AG09319 (cell line): ENCODE measurements at regions not wholly inside any gene's neighbourhood (a gene's known extent, or its start where the extent isn't known, plus 50 kb on each side); places are given as distances from the start of the nearest gene placed in this dataset.

Source experiments
- DNase-seq: peaks from one replicate; pipeline ENCODE4 v3.0.0-alpha.2; 2010; ENCODE audit warnings: low read depth; ENCODE audit errors: extremely low read depth
- CTCF ChIP-seq: IDR thresholded peaks from 2 replicates; pipeline ENCODE4 v1.5.1; 2011; ENCODE audit warnings: low read depth, mild to moderate bottlenecking, inconsistent platforms, low read length, moderate library complexity

GRCh38 chr2:238631491-238632180, 204.9 kb downstream of the ASB1 start:
- no peak for TF ChIP-seq CTCF
- no peak for DNase-seq

DNA sequence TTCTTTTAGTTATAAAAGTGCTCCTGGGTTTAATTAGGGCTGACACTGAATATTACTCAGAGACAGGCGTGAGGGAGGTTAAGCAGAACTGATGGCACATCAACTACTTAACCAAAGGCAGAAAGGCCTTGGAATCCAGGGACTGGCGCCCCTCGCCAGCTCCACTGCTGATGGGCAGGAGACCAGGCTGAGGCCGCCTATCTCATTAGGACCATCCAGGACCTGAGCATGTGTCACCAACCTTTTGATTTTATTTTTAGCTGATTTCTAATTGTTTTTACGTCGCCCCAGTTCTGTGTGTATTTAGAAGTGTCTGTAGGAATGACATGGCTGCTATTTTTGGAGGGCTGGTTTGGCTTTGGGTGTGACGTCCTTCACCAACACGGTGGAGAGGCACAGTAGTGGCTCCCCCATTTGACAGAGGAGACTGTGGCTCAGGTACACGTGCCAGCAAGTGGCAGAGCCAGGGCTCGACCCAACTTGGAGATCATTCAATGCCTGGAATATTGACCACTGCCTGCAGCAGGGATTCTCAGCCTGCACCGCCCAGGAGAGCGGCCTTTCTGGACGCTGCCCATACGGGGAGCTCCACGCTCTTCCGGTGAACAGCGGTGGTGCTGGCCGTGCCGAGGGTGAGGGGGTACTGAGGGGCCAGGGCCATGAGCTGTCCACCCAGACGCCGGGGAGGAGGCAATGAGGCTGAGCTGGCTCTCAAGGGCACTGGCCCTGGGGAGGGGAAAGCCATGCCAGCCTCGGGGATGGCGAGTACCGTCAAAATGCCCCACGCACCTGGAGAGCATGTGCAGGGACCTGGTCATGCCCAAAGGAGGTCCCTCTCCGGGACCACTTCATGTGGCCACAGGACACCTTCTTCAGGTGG, 205.7 kb downstream of the ASB1 start:
- no peak for TF ChIP-seq CTCF
- DNase-seq: no peak

- TF ChIP-seq CTCF: no peak
- no peak for DNase-seq
These were observed 206.9 kb downstream of the ASB1 start for GRCh38 chr2:238633426-238634328.

GRCh38 chr2:238634701-238635357, 208.1 kb downstream of the ASB1 start:
- no peak for TF ChIP-seq CTCF
- no peak for DNase-seq

- no peak for TF ChIP-seq CTCF
- DNase-seq: peak; percentile 37
These were observed 208.9 kb downstream of the ASB1 start for GRCh38 chr2:238635647-238636051.

DNA sequence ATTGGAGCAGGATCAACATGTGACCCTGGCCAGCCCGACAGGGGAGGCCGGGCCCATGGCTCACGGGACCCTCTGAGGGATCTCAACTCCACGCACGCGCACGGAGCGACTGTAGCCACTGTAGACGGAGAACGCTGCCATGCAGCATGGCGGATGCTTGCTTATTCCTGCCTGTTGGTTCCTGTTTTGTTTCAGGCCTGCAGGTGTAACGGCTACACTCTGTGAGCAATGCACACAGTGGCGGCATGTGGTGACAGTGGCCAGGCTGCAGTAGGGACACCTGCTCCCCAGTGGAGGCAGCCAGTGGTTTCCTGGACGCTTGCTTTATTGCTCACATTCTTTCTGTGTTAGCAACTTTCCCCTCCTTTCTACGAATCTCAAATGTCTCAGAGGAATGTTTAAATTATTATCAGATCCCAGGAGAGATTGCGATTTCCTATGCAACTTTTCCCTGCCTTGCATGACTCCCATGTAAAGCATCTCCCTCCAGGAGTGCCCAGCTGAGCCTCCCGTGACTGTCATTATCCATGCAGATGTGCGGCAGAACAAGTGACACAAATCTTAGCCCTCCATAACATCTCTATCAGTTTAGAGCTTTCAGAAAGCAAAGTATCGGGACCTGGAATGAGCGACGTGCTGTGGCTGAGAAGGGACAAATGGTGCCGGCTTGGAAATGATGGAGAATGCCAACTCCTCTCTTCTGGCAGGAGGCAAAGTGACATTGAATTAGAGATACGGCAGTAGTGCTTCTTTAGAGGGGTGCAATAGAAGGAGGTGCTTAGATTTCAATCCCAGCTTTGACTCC, 209.7 kb downstream of the ASB1 start:
- TF ChIP-seq CTCF: no peak
- peak; percentile 48 for DNase-seq
